H9 (cell line): ENCODE measurements at regions not wholly inside any gene's neighbourhood (a gene's known extent, or its start where the extent isn't known, plus 50 kb on each side); places are given as distances from the start of the nearest gene placed in this dataset.

Experiments
- DNase-seq: peaks from one replicate; pipeline ENCODE4 v3.0.0-alpha.2; 2017
- H2AFZ ChIP-seq: one replicate; pipeline ENCODE4 v1.6.1; 2013; ENCODE audit warnings: mild to moderate bottlenecking, low read length, control low read depth, moderate library complexity
- H2AK5ac ChIP-seq: 2 replicates; pipeline ENCODE4 v1.6.1; 2013; ENCODE audit warnings: low read length, control low read depth, mixed read lengths; ENCODE audit not compliant: insufficient read length
- H2BK120ac ChIP-seq: one replicate; pipeline ENCODE4 v1.6.1; 2013; ENCODE audit warnings: low read depth, mild to moderate bottlenecking, low read length, control low read depth, inconsistent platforms; ENCODE audit not compliant: poor library complexity, severe bottlenecking
- H2BK12ac ChIP-seq: 2 replicates; pipeline ENCODE4 v1.6.1; 2013; ENCODE audit warnings: low read length, control low read depth, mixed read lengths, low read depth; ENCODE audit not compliant: insufficient read length
- H2BK15ac ChIP-seq: 2 replicates; pipeline ENCODE4 v1.6.1; 2013; ENCODE audit warnings: low read depth, low read length, control low read depth
- H2BK20ac ChIP-seq: one replicate; pipeline ENCODE4 v1.6.1; 2013; ENCODE audit warnings: low read depth, mild to moderate bottlenecking, low read length, control low read depth, inconsistent platforms; ENCODE audit not compliant: poor library complexity, severe bottlenecking
- H2BK5ac ChIP-seq: 2 replicates; pipeline ENCODE4 v1.6.1; 2013; ENCODE audit warnings: low read length, control low read depth, mixed read lengths; ENCODE audit not compliant: insufficient read length
- H3K14ac ChIP-seq: 2 replicates; pipeline ENCODE4 v1.6.1; 2013; ENCODE audit warnings: low read length, control low read depth; ENCODE audit not compliant: insufficient read depth
- H3K18ac ChIP-seq: 2 replicates; pipeline ENCODE4 v1.6.1; 2013; ENCODE audit warnings: low read depth, mild to moderate bottlenecking, mixed read lengths, low read length, control low read depth; ENCODE audit not compliant: insufficient read length
- H3K23ac ChIP-seq: 2 replicates; pipeline ENCODE4 v1.6.1; 2013; ENCODE audit warnings: low read length, control low read depth, mixed read lengths, low read depth; ENCODE audit not compliant: insufficient read length
- H3K23me2 ChIP-seq: 2 replicates; pipeline ENCODE4 v1.6.1; 2013; ENCODE audit warnings: low read depth, mild to moderate bottlenecking, mixed read lengths, low read length, control low read depth; ENCODE audit not compliant: insufficient read length, poor library complexity, severe bottlenecking
- H3K27ac ChIP-seq: 2 replicates; pipeline ENCODE4 v1.5.1; 2013; ENCODE audit warnings: low read length, control low read depth, mixed read lengths, low read depth; ENCODE audit not compliant: insufficient read length
- H3K27me3 ChIP-seq: 2 replicates; pipeline ENCODE4 v1.6.1; 2013; ENCODE audit warnings: low read length, control low read depth, inconsistent platforms; ENCODE audit not compliant: insufficient read depth
- H3K4ac ChIP-seq: 2 replicates; pipeline ENCODE4 v1.6.1; 2013; ENCODE audit warnings: low read depth, mild to moderate bottlenecking, control low read depth, inconsistent platforms, low read length, moderate library complexity
- H3K4me1 ChIP-seq: 2 replicates; pipeline ENCODE4 v1.6.1; 2013; ENCODE audit warnings: low read length, control low read depth, inconsistent platforms; ENCODE audit not compliant: insufficient read depth
- H3K4me2 ChIP-seq: 2 replicates; pipeline ENCODE4 v1.6.1; 2013; ENCODE audit warnings: low read length, control low read depth, mixed read lengths; ENCODE audit not compliant: insufficient read length, insufficient read depth
- H3K56ac ChIP-seq: 2 replicates; pipeline ENCODE4 v1.6.1; 2013; ENCODE audit warnings: low read depth, mild to moderate bottlenecking, mixed read lengths, low read length, control low read depth; ENCODE audit not compliant: insufficient read length
- H3K79me1 ChIP-seq: 2 replicates; pipeline ENCODE4 v1.6.1; 2013; ENCODE audit warnings: low read depth, mild to moderate bottlenecking, moderate library complexity, low read length, control low read depth, inconsistent platforms; ENCODE audit not compliant: insufficient read depth, poor library complexity, severe bottlenecking
- H3K79me2 ChIP-seq: 2 replicates; pipeline ENCODE4 v1.6.1; 2013; ENCODE audit warnings: low read length, control low read depth, inconsistent platforms; ENCODE audit not compliant: insufficient read depth
- H3K9ac ChIP-seq: 2 replicates; pipeline ENCODE4 v1.6.1; 2013; ENCODE audit warnings: low read length, control low read depth, mixed read lengths; ENCODE audit not compliant: insufficient read length; ENCODE audit errors: extremely low read depth
- H3K9me3 ChIP-seq: one replicate; pipeline ENCODE4 v1.6.1; 2013; ENCODE audit warnings: low read depth, low read length, inconsistent platforms; ENCODE audit not compliant: control insufficient read depth
- H3T11ph ChIP-seq: one replicate; pipeline ENCODE4 v1.6.1; 2013; ENCODE audit warnings: mild to moderate bottlenecking, low read length, control low read depth, inconsistent platforms
- H4K20me1 ChIP-seq: one replicate; pipeline ENCODE4 v1.6.1; 2013; ENCODE audit not compliant: control insufficient read depth, insufficient read length, insufficient read depth
- H4K5ac ChIP-seq: 2 replicates; pipeline ENCODE4 v1.6.1; 2013; ENCODE audit warnings: low read depth, mild to moderate bottlenecking, mixed read lengths, low read length, control low read depth; ENCODE audit not compliant: insufficient read length
- H4K8ac ChIP-seq: replicated peaks from 2 replicates; pipeline ENCODE4 v1.6.1; 2013; ENCODE audit warnings: low read length, control low read depth, mixed read lengths, low read depth; ENCODE audit not compliant: insufficient read length
- H4K91ac ChIP-seq: 2 replicates; pipeline ENCODE4 v1.6.1; 2013; ENCODE audit warnings: low read depth, mild to moderate bottlenecking, moderate library complexity, mixed read lengths, low read length, control low read depth; ENCODE audit not compliant: insufficient read length
- H3K27ac Mint-ChIP-seq, 3 experiments: 2 replicates in 2 of 3; 3 replicates in 1 of 3; pipeline ENCODE4 v1.8.0; 2020 to 2021; ENCODE audit warnings: mixed read lengths in 3 of 3, mild to moderate bottlenecking in 1 of 3, moderate library complexity in 1 of 3
- H3K27me3 Mint-ChIP-seq: 2 replicates; pipeline ENCODE4 v1.8.0; 2021; ENCODE audit warnings: low read depth, mild to moderate bottlenecking, moderate library complexity, mixed read lengths
- H3K36me3 Mint-ChIP-seq, 3 experiments: 2 replicates in 2 of 3; 3 replicates in 1 of 3; pipeline ENCODE4 v1.8.0; 2020 to 2021; ENCODE audit warnings: low read depth in 3 of 3, mixed read lengths in 3 of 3; ENCODE audit not compliant: insufficient read depth in 1 of 3
- H3K4me1 Mint-ChIP-seq, 2 experiments: 2 replicates each; pipeline ENCODE4 v1.8.0; 2020; ENCODE audit warnings: mixed read lengths in 2 of 2
- H3K4me3 Mint-ChIP-seq, 2 experiments: 2 replicates in 1 of 2; 3 replicates in 1 of 2; pipeline ENCODE4 v1.8.0; 2020 to 2021; ENCODE audit warnings: mild to moderate bottlenecking in 2 of 2, mixed read lengths in 2 of 2, moderate library complexity in 1 of 2
- H3K9me3 Mint-ChIP-seq, 2 experiments: 2 replicates in 1 of 2; 3 replicates in 1 of 2; pipeline ENCODE4 v1.8.0; 2020; ENCODE audit warnings: mild to moderate bottlenecking in 2 of 2, mixed read lengths in 2 of 2, moderate library complexity in 1 of 2
- CTCF ChIP-seq: fragments of 200-600 bp; sonication (generic); conservative IDR thresholded peaks from 3 replicates; pipeline ENCODE4 v1.8.0; 2021; ENCODE audit warnings: antibody characterized with exemption, mild to moderate bottlenecking
- WGBS: extraction: QIAGEN DNeasy Blood & Tissue Kit; methylation state at CpG from one replicate; pipeline ENCODE4 v1.1.7; 2013; ENCODE audit warnings: missing lambda C conversion rate, low lambda C conversion rate, mixed read lengths; ENCODE audit not compliant: insufficient read length; ENCODE audit errors: extremely low coverage; 5-methylcytosine and 5-hydroxymethylcytosine counted together

GRCh38 chr12:112597986-112598385 lies 179.2 kb downstream of the PTPN11 start:
- Histone ChIP-seq H2BK12ac (no peak overlapping the region), H2BK120ac (no peak overlapping the region), H3K27ac (no peak overlapping the region), H2BK5ac (no peak overlapping the region), H3K14ac (no peak overlapping the region), H2BK20ac (no peak overlapping the region), H3K56ac (no peak overlapping the region), H3K18ac (no peak overlapping the region), H3K4me1 (no peaks in the 10 kb centered on the region; the same call in 1 of the 2 replicates), H3K23me2 (no peaks in the 10 kb centered on the region), H3K9ac (no peak overlapping the region), H3T11ph (no peak overlapping the region), H4K5ac (no peak overlapping the region), H3K4me2 (no peak overlapping the region), H2AFZ (no peak overlapping the region), H2BK15ac (no peak overlapping the region), H3K79me1 (no peaks in the 10 kb centered on the region), H3K79me2 (no peaks in the 10 kb centered on the region), H3K4ac (no peak overlapping the region), H2AK5ac (no peak overlapping the region), H4K91ac (no peak overlapping the region), H4K20me1 (no peaks in the 10 kb centered on the region), H4K8ac (no peak overlapping the region), H3K23ac (no peak overlapping the region), H3K9me3 (no peaks in the 10 kb centered on the region), H3K27me3 (peaks cover 14% of the 10 kb centered on the region; the same call in 1 of the 2 replicates)
- Mint-ChIP-seq H3K27me3 (peaks cover 79% of the 10 kb centered on the region), H3K36me3 (peaks cover 0 to 6% (median 5%) of the 10 kb centered on the region in 3 experiments; a peak in 4 of 7 replicates), H3K27ac (no peak overlapping the region), H3K9me3 (peaks cover 6 to 11% of the 10 kb centered on the region in 2 experiments; a peak in 3 of 5 replicates), H3K4me3 (no peak overlapping the region), H3K4me1 (peaks cover 28 to 35% of the 10 kb centered on the region in 2 experiments)
- DNase-seq: no peak
- WGBS: no CpG with 5 or more reads among the region's 4 CpGs
- TF ChIP-seq CTCF: no peak
